Forelimb muscle (tissue), 1 donor: ENCODE measurements at regions not wholly inside any gene's neighbourhood (a gene's known extent, or its start where the extent isn't known, plus 50 kb on each side); places are given as distances from the start of the nearest gene placed in this dataset.

Source experiments
- DNase-seq: peaks from one replicate; pipeline ENCODE4 v3.0.0-alpha.2; 2013; ENCODE audit warnings: low read depth

GRCh38 chr17:77677630-77678029, 280.9 kb upstream of the TNRC6C start:
- no peak for DNase-seq

GRCh38 chr17:77679589-77679988, 278.9 kb upstream of the TNRC6C start:
- no peak for DNase-seq

GRCh38 chr17:77681861-77682260, 276.6 kb upstream of the TNRC6C start:
- peak; percentile 76 for DNase-seq

- DNase-seq = no peak
Measured at GRCh38 chr17:77684803-77685798, 273.4 kb upstream of the TNRC6C start.

- DNase-seq = no peak
Measured at GRCh38 chr17:77685881-77686486, 272.5 kb upstream of the TNRC6C start.

GRCh38 chr17:77686903-77687302, 271.6 kb upstream of the TNRC6C start:
- no peak for DNase-seq

GRCh38 chr17:77687417-77687816, 271.1 kb upstream of the TNRC6C start:
- no peak for DNase-seq

- DNase-seq = no peak
Measured at GRCh38 chr17:77687921-77688320, 270.6 kb upstream of the TNRC6C start.

- no peak for DNase-seq
Measured at GRCh38 chr17:77688369-77688768, 270.1 kb upstream of the TNRC6C start.

GRCh38 chr17:77690271-77691161, 268.0 kb upstream of the TNRC6C start:
- peak; percentile 69 for DNase-seq

GRCh38 chr17:77691216-77692085, 267.1 kb upstream of the TNRC6C start:
- DNase-seq = no peak

- no peak for DNase-seq
Measured at GRCh38 chr17:77692571-77693161, 265.8 kb upstream of the TNRC6C start.

- DNase-seq = no peak
Measured at GRCh38 chr17:77693301-77693700, 265.2 kb upstream of the TNRC6C start.

GRCh38 chr17:77693776-77694175, 264.7 kb upstream of the TNRC6C start:
- no peak for DNase-seq

GRCh38 chr17:77694391-77695363, 263.8 kb upstream of the TNRC6C start:
- no peak for DNase-seq

GRCh38 chr17:77695386-77695785, 263.1 kb upstream of the TNRC6C start:
- DNase-seq = no peak

- no peak for DNase-seq
Measured at GRCh38 chr17:77696151-77696720, 262.3 kb upstream of the TNRC6C start.

GRCh38 chr17:77696721-77697460, 261.6 kb upstream of the TNRC6C start:
- peak; percentile 28 for DNase-seq
